ENCODE measurements at regions not wholly inside any gene's neighbourhood (a gene's known extent, or its start where the extent isn't known, plus 50 kb on each side); places are given as distances from the start of the nearest gene placed in this dataset.

DNA sequence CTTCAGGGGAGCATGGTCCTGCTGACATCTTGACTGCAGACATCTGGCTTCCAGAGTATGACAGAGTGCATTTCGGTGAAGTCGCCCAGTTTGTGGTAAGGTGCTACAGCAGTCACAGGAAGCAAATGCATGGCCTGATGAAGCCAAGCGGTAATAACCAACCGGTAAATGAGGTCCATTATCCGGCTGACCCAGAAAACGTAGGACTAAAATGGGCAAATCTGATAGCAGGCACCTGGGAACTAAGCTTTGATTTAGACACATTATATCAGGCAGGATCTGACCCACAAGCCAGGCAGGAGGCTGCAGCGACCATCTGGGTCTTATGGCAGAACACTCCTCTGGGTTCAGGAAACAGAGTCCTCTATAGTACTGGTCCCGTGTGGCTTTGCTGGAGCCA lies 454.6 kb downstream of the GADD45G start:
- H3K27ac ChIP-seq (ENCODE audit: control insufficient read depth, insufficient read depth, low read length): no peak overlapping the region
- FAIRE-seq: no peak

DNA sequence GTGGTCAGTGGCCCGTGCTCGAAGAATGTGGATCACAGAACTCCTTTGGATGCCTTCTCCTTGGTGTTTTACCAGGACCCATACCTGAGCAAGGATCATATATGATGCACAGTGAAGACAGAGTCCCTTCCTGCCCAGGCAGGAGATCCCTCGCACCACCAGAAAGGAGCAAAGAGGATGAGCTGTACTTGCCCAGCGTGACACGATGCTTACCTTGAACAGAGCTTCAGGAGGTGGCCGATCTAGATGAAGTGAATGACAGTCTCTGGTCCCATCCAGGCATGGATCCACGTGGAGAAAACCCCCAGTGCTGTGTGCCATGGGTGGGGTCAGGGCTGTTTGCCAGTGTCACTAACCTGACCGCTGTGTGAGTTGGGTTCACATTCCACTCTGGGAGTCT lies 455.4 kb downstream of the GADD45G start:
- Histone ChIP-seq H3K36me3 (ENCODE audit: control insufficient read depth in 2 of 2, extremely low read depth in 1 of 2, insufficient read depth in 2 of 2, low read length in 2 of 2) (no peaks in the 10 kb centered on the region), H3K79me2 (ENCODE audit: control insufficient read depth, insufficient read depth, low read length) (no peaks in the 10 kb centered on the region), H4K20me1 (ENCODE audit: control insufficient read depth, extremely low read depth, insufficient read depth, low read length) (no peaks in the 10 kb centered on the region), H2AFZ (ENCODE audit: control insufficient read depth, low read length) (no peak overlapping the region), H3K9me1 (ENCODE audit: control insufficient read depth, extremely low read depth, insufficient read depth, low read length) (no peaks in the 10 kb centered on the region), H3K4me1 (ENCODE audit: control insufficient read depth, extremely low read depth, insufficient read depth, low read length) (no peaks in the 10 kb centered on the region), H3K9ac (ENCODE audit: control insufficient read depth, extremely low read depth, insufficient read depth, low read length) (no peak overlapping the region), H3K4me3 (ENCODE audit: control insufficient read depth in 2 of 3, extremely low read depth in 1 of 3, insufficient read depth in 2 of 3, low read depth in 1 of 3, low read length in 3 of 3) (no peak overlapping the region), H3K9me3 (ENCODE audit: control insufficient read depth, low read depth, low read length) (no peaks in the 10 kb centered on the region), H3K27ac (ENCODE audit: control insufficient read depth, insufficient read depth, low read length) (no peak overlapping the region), H3K4me2 (ENCODE audit: control insufficient read depth, extremely low read depth, insufficient read depth, low read depth, low read length) (no peak overlapping the region), H3K27me3 (ENCODE audit: control insufficient read depth, extremely low read depth, insufficient read depth, low read length) (peaks cover 4% of the 10 kb centered on the region)
- FAIRE-seq (no peak), DNase-seq (ENCODE audit: low read depth, low spot score) (no peak)
- dilution Hi-C loops (cut with MboI; ENCODE audit: extremely low pct_ligation_motif_present, low sequenced_read_pairs): no loop called here
- TF ChIP-seq EZH2 (IDR thresholded peaks at IDR 0.05; ENCODE audit: low read length) (no peak), CTCF (optimal IDR thresholded peaks at IDR 0.05 in 1 of 3, IDR thresholded peaks at IDR 0.05 in 1 of 3, conservative IDR thresholded peaks at IDR 0.05 in 1 of 3; ENCODE audit: extremely low read depth in 1 of 3, insufficient read depth in 2 of 3, low read length in 3 of 3) (no peak)

More for the DNA sequence above, 454.6 kb downstream of the GADD45G start:
- H3K4me2 ChIP-seq (ENCODE audit: control insufficient read depth, extremely low read depth, insufficient read depth, low read depth, low read length): no peak overlapping the region
- H3K9me3 ChIP-seq (ENCODE audit: control insufficient read depth, low read depth, low read length): no peaks in the 10 kb centered on the region
- H3K4me1 ChIP-seq (ENCODE audit: control insufficient read depth, extremely low read depth, insufficient read depth, low read length): no peaks in the 10 kb centered on the region
- no peak overlapping the region for H3K4me3 ChIP-seq (ENCODE audit: control insufficient read depth in 2 of 3, extremely low read depth in 1 of 3, insufficient read depth in 2 of 3, low read depth in 1 of 3, low read length in 3 of 3)
- no peaks in the 10 kb centered on the region for H3K36me3 ChIP-seq (ENCODE audit: control insufficient read depth in 2 of 2, extremely low read depth in 1 of 2, insufficient read depth in 2 of 2, low read length in 2 of 2)
- H3K9ac ChIP-seq (ENCODE audit: control insufficient read depth, extremely low read depth, insufficient read depth, low read length): no peak overlapping the region
- TF ChIP-seq CTCF (optimal IDR thresholded peaks at IDR 0.05 in 1 of 3, IDR thresholded peaks at IDR 0.05 in 1 of 3, conservative IDR thresholded peaks at IDR 0.05 in 1 of 3; ENCODE audit: extremely low read depth in 1 of 3, insufficient read depth in 2 of 3, low read length in 3 of 3): no peak
- TF ChIP-seq EZH2 (IDR thresholded peaks at IDR 0.05; ENCODE audit: low read length): no peak
- no peaks in the 10 kb centered on the region for H4K20me1 ChIP-seq (ENCODE audit: control insufficient read depth, extremely low read depth, insufficient read depth, low read length)
- H3K27me3 ChIP-seq (ENCODE audit: control insufficient read depth, extremely low read depth, insufficient read depth, low read length): peaks cover 12% of the 10 kb centered on the region
- dilution Hi-C loops (cut with MboI; ENCODE audit: extremely low pct_ligation_motif_present, low sequenced_read_pairs): no loop called here
- H3K79me2 ChIP-seq (ENCODE audit: control insufficient read depth, insufficient read depth, low read length): no peaks in the 10 kb centered on the region
- H2AFZ ChIP-seq (ENCODE audit: control insufficient read depth, low read length): no peak overlapping the region
- no peak for DNase-seq (ENCODE audit: low read depth, low spot score)
- no peaks in the 10 kb centered on the region for H3K9me1 ChIP-seq (ENCODE audit: control insufficient read depth, extremely low read depth, insufficient read depth, low read length)

Data from keratinocyte (primary cell).